A673 (cell line): ENCODE measurements at regions not wholly inside any gene's neighbourhood (a gene's known extent, or its start where the extent isn't known, plus 50 kb on each side); places are given as distances from the start of the nearest gene placed in this dataset.

ENCODE experiments used
- EZH2 ChIP-seq: fragments of 200-600 bp; sonication (generic); IDR thresholded peaks from 2 replicates; pipeline ENCODE4 v1.6.1; 2017; ENCODE audit warnings: borderline replicate concordance, low read depth, mild to moderate bottlenecking, mixed read lengths, antibody characterized with exemption, low read length; ENCODE audit not compliant: poor library complexity, severe bottlenecking
- TF ChIP-seq, protein P1 (sequence below): fragments of 300-800, 200-600 bp; sonication (generic); conservative IDR thresholded peaks from 2 replicates; pipeline ENCODE4 v1.5.1; 2017; ENCODE audit warnings: low read depth, mild to moderate bottlenecking, antibody characterized with exemption, low read length, moderate library complexity, mixed read lengths

DNA sequence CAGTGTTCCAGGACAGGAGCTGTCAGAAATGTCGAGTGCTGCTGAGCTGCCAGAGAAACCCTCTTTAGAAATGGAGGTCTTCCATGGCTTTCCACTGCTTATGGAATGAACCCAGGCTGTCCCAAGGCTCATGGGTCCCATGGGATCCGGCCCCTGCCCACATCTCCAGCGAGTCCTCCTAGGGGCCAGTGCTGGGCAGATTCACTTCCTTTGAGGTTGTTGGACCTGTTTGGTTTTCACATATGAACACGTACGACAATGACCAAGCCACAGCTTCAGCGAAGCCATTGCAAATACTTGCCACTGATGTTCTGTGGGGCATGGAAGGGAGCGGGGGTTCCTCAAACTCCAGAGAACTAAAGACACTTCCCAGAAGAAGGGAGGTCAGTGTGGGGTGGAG lies 483.3 kb downstream of the TBC1D22A start:
- TF ChIP-seq, protein P1, sequence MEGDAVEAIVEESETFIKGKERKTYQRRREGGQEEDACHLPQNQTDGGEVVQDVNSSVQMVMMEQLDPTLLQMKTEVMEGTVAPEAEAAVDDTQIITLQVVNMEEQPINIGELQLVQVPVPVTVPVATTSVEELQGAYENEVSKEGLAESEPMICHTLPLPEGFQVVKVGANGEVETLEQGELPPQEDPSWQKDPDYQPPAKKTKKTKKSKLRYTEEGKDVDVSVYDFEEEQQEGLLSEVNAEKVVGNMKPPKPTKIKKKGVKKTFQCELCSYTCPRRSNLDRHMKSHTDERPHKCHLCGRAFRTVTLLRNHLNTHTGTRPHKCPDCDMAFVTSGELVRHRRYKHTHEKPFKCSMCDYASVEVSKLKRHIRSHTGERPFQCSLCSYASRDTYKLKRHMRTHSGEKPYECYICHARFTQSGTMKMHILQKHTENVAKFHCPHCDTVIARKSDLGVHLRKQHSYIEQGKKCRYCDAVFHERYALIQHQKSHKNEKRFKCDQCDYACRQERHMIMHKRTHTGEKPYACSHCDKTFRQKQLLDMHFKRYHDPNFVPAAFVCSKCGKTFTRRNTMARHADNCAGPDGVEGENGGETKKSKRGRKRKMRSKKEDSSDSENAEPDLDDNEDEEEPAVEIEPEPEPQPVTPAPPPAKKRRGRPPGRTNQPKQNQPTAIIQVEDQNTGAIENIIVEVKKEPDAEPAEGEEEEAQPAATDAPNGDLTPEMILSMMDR, result no peak
- no peak for TF ChIP-seq EZH2
